ENCODE measurements at regions not wholly inside any gene's neighbourhood (a gene's known extent, or its start where the extent isn't known, plus 50 kb on each side); places are given as distances from the start of the nearest gene placed in this dataset.

GRCh38 chr1:217089361-217090014, 366.3 kb upstream of the ESRRG start:
- peak; percentile 50 for DNase-seq (ENCODE audit: low spot score)

- no peak for DNase-seq (ENCODE audit: low spot score)
Measured at GRCh38 chr1:217088521-217089284, 365.5 kb upstream of the ESRRG start.

- no peak for DNase-seq (ENCODE audit: low spot score)
Measured at GRCh38 chr1:217088011-217088410, 364.8 kb upstream of the ESRRG start.

GRCh38 chr1:217079584-217079983, 356.4 kb upstream of the ESRRG start:
- no peak for DNase-seq (ENCODE audit: low spot score)

GRCh38 chr1:217078959-217079358, 355.7 kb upstream of the ESRRG start:
- DNase-seq (ENCODE audit: low spot score) = no peak

GRCh38 chr1:217078078-217078690, 355.0 kb upstream of the ESRRG start:
- no peak for DNase-seq (ENCODE audit: low spot score)

- no peak for DNase-seq (ENCODE audit: low spot score)
Measured at GRCh38 chr1:217077426-217077825, 354.2 kb upstream of the ESRRG start.

GRCh38 chr1:217076902-217077301, 353.7 kb upstream of the ESRRG start:
- DNase-seq (ENCODE audit: low spot score) = no peak

- DNase-seq (ENCODE audit: low spot score) = no peak
Measured at GRCh38 chr1:217072926-217073325, 349.7 kb upstream of the ESRRG start.

GRCh38 chr1:217067642-217068041, 344.4 kb upstream of the ESRRG start:
- DNase-seq (ENCODE audit: low spot score) = no peak

GRCh38 chr1:217066794-217067193, 343.6 kb upstream of the ESRRG start:
- no peak for DNase-seq (ENCODE audit: low spot score)

GRCh38 chr1:217063172-217063908, 340.1 kb upstream of the ESRRG start:
- DNase-seq (ENCODE audit: low spot score) = no peak

- DNase-seq (ENCODE audit: low spot score) = no peak
Measured at GRCh38 chr1:217062586-217062985, 339.4 kb upstream of the ESRRG start.

GRCh38 chr1:217059401-217059800, 336.2 kb upstream of the ESRRG start:
- DNase-seq (ENCODE audit: low spot score) = no peak

GRCh38 chr1:217053676-217054075, 330.4 kb upstream of the ESRRG start:
- DNase-seq (ENCODE audit: low spot score) = no peak

- DNase-seq (ENCODE audit: low spot score) = no peak
Measured at GRCh38 chr1:217052626-217053025, 329.4 kb upstream of the ESRRG start.

GRCh38 chr1:217052196-217052595, 329.0 kb upstream of the ESRRG start:
- no peak for DNase-seq (ENCODE audit: low spot score)

GRCh38 chr1:217049721-217050120, 326.5 kb upstream of the ESRRG start:
- DNase-seq (ENCODE audit: low spot score) = no peak

- no peak for DNase-seq (ENCODE audit: low spot score)
Measured at GRCh38 chr1:217049081-217049480, 325.9 kb upstream of the ESRRG start.

GRCh38 chr1:217048104-217048707, 325.0 kb upstream of the ESRRG start:
- DNase-seq (ENCODE audit: low spot score) = peak; percentile 56

- no peak for DNase-seq (ENCODE audit: low spot score)
Measured at GRCh38 chr1:217040711-217041455, 317.7 kb upstream of the ESRRG start.
